HG03342 (cell line): ENCODE measurements at regions not wholly inside any gene's neighbourhood (a gene's known extent, or its start where the extent isn't known, plus 50 kb on each side); places are given as distances from the start of the nearest gene placed in this dataset.
"Not testable (repeated sequence)": the region's sequence is repeated elsewhere in the genome, so short reads cannot be mapped to it uniquely, and the experiment has no call there.

Experiments
- ATAC-seq: cut with Tn5 transposase; IDR thresholded peaks from one replicate; pipeline ENCODE4 v1.9.1; 2021; ENCODE audit warnings: mild to moderate bottlenecking, moderate library complexity; ENCODE audit not compliant: unreplicated experiment

- no peak for ATAC-seq
Observed at GRCh38 chr5:91927439-91927838, 544.3 kb upstream of the ARRDC3 start.

- no peak for ATAC-seq
Observed at GRCh38 chr5:91925249-91925648, 542.1 kb upstream of the ARRDC3 start.

- ATAC-seq = not testable (repeated sequence)
Observed at GRCh38 chr5:91917037-91917814, 534.1 kb upstream of the ARRDC3 start.

- no peak for ATAC-seq
Observed at GRCh38 chr5:91910655-91911054, 527.5 kb upstream of the ARRDC3 start.

- no peak for ATAC-seq
Observed at GRCh38 chr5:91910247-91910646, 527.1 kb upstream of the ARRDC3 start.

- no peak for ATAC-seq
Observed at GRCh38 chr5:91906494-91906893, 523.4 kb upstream of the ARRDC3 start.

- ATAC-seq = no peak
Observed at GRCh38 chr5:91906027-91906426, 522.9 kb upstream of the ARRDC3 start.

- no peak for ATAC-seq
Observed at GRCh38 chr5:91898898-91899297, 515.8 kb upstream of the ARRDC3 start.

- no peak for ATAC-seq
Observed at GRCh38 chr5:91898019-91898418, 514.9 kb upstream of the ARRDC3 start.

- no peak for ATAC-seq
Observed at GRCh38 chr5:91888810-91889209, 505.7 kb upstream of the ARRDC3 start.

GRCh38 chr5:91885291-91886265 is 502.5 kb upstream of the ARRDC3 start:
- no peak for ATAC-seq

GRCh38 chr5:91884036-91884435 is 500.9 kb upstream of the ARRDC3 start:
- ATAC-seq = no peak

- ATAC-seq = no peak
Observed at GRCh38 chr5:91875196-91875779, 492.2 kb upstream of the ARRDC3 start.

GRCh38 chr5:91867799-91868198 is 484.7 kb upstream of the ARRDC3 start:
- ATAC-seq = no peak

- ATAC-seq = no peak
Observed at GRCh38 chr5:91865915-91866314, 482.8 kb upstream of the ARRDC3 start.

- no peak for ATAC-seq
Observed at GRCh38 chr5:91864962-91865361, 481.8 kb upstream of the ARRDC3 start.

- no peak for ATAC-seq
Observed at GRCh38 chr5:91851670-91852069, 468.6 kb upstream of the ARRDC3 start.

GRCh38 chr5:91850031-91850430 is 466.9 kb upstream of the ARRDC3 start:
- no peak for ATAC-seq

GRCh38 chr5:91849069-91849468 is 466.0 kb upstream of the ARRDC3 start:
- ATAC-seq = no peak

GRCh38 chr5:91848453-91848852 is 465.3 kb upstream of the ARRDC3 start:
- ATAC-seq = no peak

GRCh38 chr5:91841423-91841822 is 458.3 kb upstream of the ARRDC3 start:
- ATAC-seq = no peak
